HG02610 (cell line): ENCODE measurements at regions not wholly inside any gene's neighbourhood (a gene's known extent, or its start where the extent isn't known, plus 50 kb on each side); places are given as distances from the start of the nearest gene placed in this dataset.
"Not testable (repeated sequence)": the region's sequence is repeated elsewhere in the genome, so short reads cannot be mapped to it uniquely, and the experiment has no call there.

Source experiments
- ATAC-seq: cut with Tn5 transposase; IDR thresholded peaks from one replicate; pipeline ENCODE4 v1.9.1; 2021; ENCODE audit warnings: mild to moderate bottlenecking, moderate library complexity; ENCODE audit not compliant: unreplicated experiment

- ATAC-seq = not testable (repeated sequence)
These were observed 237.9 kb upstream of the SGCG start for GRCh38 chr13:22942831-22943230.

- ATAC-seq = no peak
These were observed 236.4 kb upstream of the SGCG start for GRCh38 chr13:22944378-22944777.

GRCh38 chr13:22945321-22946226, 235.2 kb upstream of the SGCG start:
- no peak for ATAC-seq

GRCh38 chr13:22948421-22948820, 232.4 kb upstream of the SGCG start:
- ATAC-seq = no peak

DNA sequence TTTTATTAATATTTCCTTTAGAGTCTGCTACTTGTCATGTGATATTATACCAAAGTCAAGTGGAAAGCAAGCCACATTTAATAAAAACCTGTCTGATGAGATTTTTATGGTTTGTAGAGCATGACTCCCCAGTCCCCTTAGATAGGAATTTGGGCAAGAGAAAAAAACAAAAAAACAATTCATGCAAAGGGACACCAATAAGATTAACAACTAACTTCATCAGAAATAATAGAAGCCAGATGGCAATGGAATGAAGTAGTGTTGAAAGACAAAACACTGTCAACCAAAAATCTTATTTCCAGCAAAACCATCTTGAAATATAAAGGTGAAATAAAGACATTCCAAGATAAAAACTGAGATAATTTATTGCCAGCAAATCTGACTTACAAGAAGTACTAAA, 228.8 kb upstream of the SGCG start:
- ATAC-seq = not testable (repeated sequence)

DNA sequence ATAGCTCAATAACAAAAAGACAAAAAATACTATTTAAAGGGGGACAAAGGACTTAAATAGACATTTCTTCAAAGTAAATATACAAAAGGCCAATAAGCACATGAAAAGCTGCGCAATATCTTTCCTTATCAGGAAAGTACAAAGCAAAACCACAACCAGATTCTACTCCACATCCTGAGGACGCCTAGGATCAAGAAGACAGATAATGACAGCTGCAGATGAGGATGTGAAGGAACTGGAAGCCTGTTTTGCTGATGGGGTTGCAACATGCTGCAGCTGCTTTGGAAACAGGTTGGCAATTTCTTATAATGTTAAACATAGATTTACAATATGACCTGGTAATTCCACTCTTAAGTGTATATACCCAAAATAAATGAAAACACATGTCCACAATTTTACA, 225.6 kb upstream of the SGCG start:
- not testable (repeated sequence) for ATAC-seq

DNA sequence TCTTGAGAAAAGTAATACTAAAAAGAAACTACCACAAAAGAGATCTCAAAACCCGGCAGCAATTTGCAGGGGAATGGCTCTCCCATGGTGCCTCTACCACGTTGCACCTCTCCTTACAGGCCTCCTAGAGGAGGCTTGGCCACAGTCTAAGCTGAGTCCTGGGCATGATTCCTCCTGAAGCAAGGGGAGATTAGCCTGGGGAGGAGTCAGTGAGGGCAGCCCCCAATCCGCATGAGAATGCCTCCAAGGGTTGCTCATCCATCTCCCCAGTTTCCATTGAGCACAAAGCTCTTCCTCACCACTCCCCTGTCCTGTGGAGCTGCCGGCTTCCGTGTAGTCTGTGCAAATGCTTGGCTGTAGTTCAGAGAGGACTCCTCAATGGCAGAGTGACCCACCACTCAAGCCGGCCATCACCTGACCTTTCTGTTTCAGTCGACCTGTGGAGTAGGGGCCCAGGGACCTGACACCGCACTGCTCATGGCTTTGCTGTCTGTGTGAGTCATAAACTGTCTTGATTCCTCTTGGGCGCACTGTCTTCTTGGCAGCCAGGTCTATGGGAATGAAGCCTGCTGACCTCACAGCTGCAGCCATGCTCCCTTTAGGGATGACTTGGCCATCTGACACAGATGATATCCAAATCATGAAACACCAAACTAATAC, 224.2 kb upstream of the SGCG start:
- not testable (repeated sequence) for ATAC-seq

DNA sequence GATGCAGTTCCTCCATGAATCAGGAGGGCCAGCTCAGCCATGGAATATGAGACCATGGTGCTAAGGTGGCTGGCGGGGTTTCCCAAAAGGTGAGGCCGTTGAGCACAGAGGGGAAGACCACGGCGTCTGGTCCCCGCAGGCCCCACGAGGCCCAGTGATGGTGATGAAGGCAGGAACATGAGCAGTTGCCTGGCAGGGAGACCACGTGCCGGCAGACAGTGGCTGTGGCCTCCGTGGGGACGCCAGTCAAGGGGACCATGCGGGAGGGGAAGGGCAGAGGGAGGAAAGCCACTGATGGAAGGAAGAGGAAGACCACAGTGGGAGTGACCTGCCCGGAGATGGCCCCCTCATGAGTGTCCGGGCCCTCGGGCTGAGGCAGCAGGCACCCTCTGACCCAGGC, 220.9 kb upstream of the SGCG start:
- not testable (repeated sequence) for ATAC-seq

DNA sequence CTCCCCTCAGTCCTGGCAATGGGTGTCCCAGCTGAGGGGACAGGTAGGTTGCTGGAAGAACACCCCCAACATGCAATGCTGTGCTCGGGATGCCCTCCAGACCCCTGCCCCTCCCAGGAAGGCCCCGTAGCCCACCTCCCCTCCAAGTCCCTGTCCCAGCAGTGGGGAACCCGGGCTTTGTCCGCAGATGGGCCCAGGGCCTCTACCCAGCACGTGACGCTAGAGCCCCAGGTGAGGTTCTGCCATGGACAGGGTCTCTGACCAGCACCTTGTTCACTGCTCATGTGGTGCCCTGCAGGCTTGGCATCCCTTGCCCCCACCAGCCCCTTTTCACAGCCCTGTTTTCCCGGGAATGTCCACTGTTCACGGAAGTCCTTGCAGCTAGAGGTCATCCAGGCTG, 220.0 kb upstream of the SGCG start:
- no peak for ATAC-seq

GRCh38 chr13:22961342-22961741, 219.4 kb upstream of the SGCG start:
- ATAC-seq = not testable (repeated sequence)

GRCh38 chr13:22961835-22962537, 218.8 kb upstream of the SGCG start:
- ATAC-seq = no peak

GRCh38 chr13:22963384-22964053, 217.3 kb upstream of the SGCG start:
- ATAC-seq = not testable (repeated sequence)

GRCh38 chr13:22964245-22964966, 216.4 kb upstream of the SGCG start:
- no peak for ATAC-seq

DNA sequence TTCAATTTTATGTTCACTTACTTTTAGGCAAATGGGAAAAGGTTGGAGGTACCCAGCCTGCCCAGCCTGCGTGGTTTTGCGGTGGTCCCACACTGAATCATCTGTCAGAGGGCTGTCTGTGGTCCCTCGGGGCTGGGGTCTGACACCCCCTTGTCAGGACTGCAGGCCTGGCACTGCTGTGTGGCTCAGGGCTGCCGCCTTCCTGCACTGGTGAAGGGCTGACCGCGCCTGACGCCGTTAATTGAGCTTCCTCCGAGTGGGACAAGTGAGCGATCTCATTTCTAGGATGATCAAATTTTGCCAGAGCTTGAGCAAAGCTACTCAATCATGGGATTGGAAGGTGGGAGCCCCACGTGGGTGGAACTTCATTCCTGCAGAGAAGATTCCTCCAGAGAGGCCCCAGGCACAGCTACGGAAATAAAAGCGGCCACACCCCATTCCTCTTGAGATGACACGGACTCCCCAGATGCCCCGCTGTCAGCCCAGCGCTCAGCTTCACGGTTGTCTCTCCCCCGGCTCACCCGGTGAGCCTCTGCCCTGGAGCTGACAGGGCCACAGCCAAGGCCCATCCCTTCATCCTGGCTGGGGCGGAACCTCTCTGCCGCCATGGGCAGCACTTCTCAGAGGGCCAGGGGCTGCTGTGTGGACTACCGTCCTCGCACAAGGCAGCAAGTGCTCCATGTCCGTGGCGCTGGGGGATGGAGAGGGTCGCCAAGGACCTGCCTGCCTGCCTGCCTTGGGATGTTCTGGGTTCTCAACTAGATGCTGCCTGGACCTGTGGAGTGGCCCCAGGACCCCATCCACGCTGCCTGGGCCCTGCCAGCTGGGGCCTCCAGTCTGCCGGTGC, 215.5 kb upstream of the SGCG start:
- not testable (repeated sequence) for ATAC-seq

DNA sequence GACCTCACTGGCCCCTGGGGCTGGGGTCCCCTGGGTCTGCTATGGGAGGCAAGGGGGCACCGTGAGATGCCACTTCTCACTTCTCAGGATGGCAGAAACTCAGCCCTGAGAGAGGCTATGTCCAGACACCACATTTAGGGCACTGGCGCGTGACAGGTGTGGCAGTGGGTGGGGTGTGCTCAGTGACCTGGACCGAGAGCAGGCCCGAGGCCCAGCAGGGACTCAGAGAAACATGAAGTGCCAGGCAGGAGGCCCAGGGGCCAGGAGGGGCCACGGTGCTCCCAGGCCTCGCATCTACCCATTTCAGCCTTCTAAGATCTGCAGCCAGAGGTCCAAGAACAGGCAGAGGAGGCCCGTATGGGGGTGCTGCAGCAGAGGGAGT, 214.9 kb upstream of the SGCG start:
- ATAC-seq = not testable (repeated sequence)

GRCh38 chr13:22966753-22967152, 214.0 kb upstream of the SGCG start:
- not testable (repeated sequence) for ATAC-seq

GRCh38 chr13:22967669-22968068, 213.1 kb upstream of the SGCG start:
- ATAC-seq = no peak

DNA sequence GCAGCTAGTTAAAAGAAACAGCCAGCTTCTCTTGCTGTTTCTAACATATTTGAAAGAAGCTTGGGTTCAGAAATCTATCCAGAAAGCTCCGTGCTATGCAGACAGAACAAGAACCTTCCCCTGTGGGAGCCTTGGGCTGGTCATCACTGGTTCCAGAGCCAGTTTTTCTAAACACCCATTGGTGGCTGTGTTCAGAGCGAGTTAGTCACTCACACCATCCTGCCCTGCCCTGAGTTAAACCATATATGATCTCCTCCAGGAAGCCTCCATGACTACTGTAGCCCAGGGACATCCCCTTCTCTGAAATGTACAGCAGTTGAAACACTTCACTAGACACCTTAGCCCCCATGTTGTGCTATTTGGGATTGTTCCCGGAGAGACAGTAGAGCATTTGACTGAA, 200.8 kb upstream of the SGCG start:
- ATAC-seq = no peak

- ATAC-seq = no peak
These were observed 199.8 kb upstream of the SGCG start for GRCh38 chr13:22980936-22981335.
